ENCODE measurements at regions not wholly inside any gene's neighbourhood (a gene's known extent, or its start where the extent isn't known, plus 50 kb on each side); places are given as distances from the start of the nearest gene placed in this dataset.
"Not testable (repeated sequence)": the region's sequence is repeated elsewhere in the genome, so short reads cannot be mapped to it uniquely, and the experiment has no call there.

- TF ChIP-seq, protein P1, sequence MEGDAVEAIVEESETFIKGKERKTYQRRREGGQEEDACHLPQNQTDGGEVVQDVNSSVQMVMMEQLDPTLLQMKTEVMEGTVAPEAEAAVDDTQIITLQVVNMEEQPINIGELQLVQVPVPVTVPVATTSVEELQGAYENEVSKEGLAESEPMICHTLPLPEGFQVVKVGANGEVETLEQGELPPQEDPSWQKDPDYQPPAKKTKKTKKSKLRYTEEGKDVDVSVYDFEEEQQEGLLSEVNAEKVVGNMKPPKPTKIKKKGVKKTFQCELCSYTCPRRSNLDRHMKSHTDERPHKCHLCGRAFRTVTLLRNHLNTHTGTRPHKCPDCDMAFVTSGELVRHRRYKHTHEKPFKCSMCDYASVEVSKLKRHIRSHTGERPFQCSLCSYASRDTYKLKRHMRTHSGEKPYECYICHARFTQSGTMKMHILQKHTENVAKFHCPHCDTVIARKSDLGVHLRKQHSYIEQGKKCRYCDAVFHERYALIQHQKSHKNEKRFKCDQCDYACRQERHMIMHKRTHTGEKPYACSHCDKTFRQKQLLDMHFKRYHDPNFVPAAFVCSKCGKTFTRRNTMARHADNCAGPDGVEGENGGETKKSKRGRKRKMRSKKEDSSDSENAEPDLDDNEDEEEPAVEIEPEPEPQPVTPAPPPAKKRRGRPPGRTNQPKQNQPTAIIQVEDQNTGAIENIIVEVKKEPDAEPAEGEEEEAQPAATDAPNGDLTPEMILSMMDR (IDR thresholded peaks at IDR 0.05; ENCODE audit: borderline replicate concordance): no peak
- no peak overlapping the region for H3K27ac ChIP-seq (replicated peaks)
- intact Hi-C loops (cut with micrococcal nuclease): no loop called here
- H3K27me3 ChIP-seq (ENCODE audit: low read depth): no peaks in the 10 kb centered on the region
- no peak overlapping the region for H3K4me3 ChIP-seq
- no peaks in the 10 kb centered on the region for H3K4me1 ChIP-seq
- DNase-seq: no peak
- no peaks in the 10 kb centered on the region for H3K36me3 ChIP-seq
- H3K9me3 ChIP-seq (replicated peaks): peaks cover 21% of the 10 kb centered on the region
Measured at GRCh38 chr3:109687626-109688025, 350.3 kb upstream of the DPPA4 start.

DNA sequence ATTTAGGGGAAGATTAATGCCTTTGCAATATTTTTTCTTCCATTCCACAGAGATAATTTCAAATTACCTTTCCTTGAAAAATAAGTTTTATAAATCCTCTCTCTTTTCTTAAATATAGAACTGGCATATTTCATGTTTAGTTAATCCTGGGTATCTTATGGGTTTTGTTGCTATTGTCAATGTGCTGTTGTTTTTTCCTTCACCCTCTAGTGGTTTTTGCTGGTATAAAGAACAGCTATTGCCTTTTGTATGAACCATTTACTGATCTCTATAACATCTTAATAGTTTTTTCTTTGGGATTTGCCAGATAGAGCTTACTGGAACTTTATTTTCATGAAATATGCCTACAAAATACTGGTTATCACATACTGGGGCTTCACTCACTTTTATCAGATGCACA, 359.6 kb upstream of the DPPA4 start:
- Histone ChIP-seq H3K27me3 (ENCODE audit: low read depth) (no peaks in the 10 kb centered on the region), H3K27ac (replicated peaks) (no peak overlapping the region), H3K36me3 (no peaks in the 10 kb centered on the region), H3K4me1 (no peaks in the 10 kb centered on the region), H3K9me3 (replicated peaks) (peaks cover 34% of the 10 kb centered on the region), H3K4me3 (no peak overlapping the region)
- no peak for DNase-seq
- TF ChIP-seq, protein P1 (IDR thresholded peaks at IDR 0.05; ENCODE audit: borderline replicate concordance): no peak
- intact Hi-C loops (cut with micrococcal nuclease): no loop called here

DNA sequence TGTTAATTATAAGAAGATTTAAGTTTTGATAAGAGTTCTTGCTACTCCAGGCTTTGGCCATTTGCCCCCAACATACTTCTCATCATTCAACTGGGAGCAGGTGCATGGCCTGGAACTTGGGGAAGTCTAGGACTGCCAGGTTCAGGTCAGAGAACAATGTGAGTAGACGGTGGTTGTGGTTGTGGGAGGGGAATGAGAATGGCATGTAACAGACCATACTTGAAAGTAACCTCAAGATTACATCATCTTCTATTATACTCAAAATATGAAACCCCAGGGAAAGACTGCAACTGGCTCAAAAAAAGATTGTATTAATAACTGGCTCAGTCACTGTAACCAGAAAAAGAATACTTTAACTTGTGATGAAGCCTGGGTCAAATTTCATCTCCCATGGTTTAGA, 364.9 kb upstream of the DPPA4 start:
- Histone ChIP-seq H3K9me3 (replicated peaks) (peaks cover 6% of the 10 kb centered on the region), H3K4me3 (no peak overlapping the region), H3K27ac (replicated peaks) (no peak overlapping the region), H3K4me1 (no peaks in the 10 kb centered on the region), H3K27me3 (ENCODE audit: low read depth) (no peaks in the 10 kb centered on the region), H3K36me3 (no peaks in the 10 kb centered on the region)
- DNase-seq: no peak
- TF ChIP-seq, protein P1 (IDR thresholded peaks at IDR 0.05; ENCODE audit: borderline replicate concordance): no peak
- intact Hi-C loops (cut with micrococcal nuclease): no loop called here

GRCh38 chr3:109702976-109703375, 365.6 kb upstream of the DPPA4 start:
- Histone ChIP-seq H3K27ac (replicated peaks) (no peak overlapping the region), H3K27me3 (ENCODE audit: low read depth) (no peaks in the 10 kb centered on the region), H3K4me1 (no peaks in the 10 kb centered on the region), H3K36me3 (no peaks in the 10 kb centered on the region), H3K9me3 (replicated peaks) (peaks cover 6% of the 10 kb centered on the region), H3K4me3 (no peak overlapping the region)
- DNase-seq: no peak
- intact Hi-C loops (cut with micrococcal nuclease): no loop called here
- TF ChIP-seq, protein P1 (IDR thresholded peaks at IDR 0.05; ENCODE audit: borderline replicate concordance): no peak

DNA sequence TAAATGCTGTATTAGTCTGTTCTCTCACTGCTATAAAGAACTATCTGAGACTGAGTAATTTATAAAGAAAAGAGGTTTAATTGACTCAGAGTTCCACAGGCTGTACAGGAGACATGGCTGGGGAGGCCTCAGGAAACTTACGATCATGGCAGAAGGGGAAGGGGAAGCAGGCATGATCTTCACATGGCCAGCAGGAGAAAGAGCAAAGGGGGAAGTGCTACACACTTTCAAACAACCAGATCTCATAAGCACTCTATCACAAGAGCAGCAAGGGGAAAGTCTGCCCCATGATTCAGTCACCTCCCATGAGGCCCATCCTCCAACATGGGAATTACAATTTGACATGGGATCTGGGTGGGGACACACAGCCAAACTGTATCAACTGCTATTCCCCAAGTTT, 367.8 kb upstream of the DPPA4 start:
- H3K36me3 ChIP-seq; H3K4me3 ChIP-seq; H3K9me3 ChIP-seq (replicated peaks); H3K4me1 ChIP-seq; H3K27ac ChIP-seq (replicated peaks); intact Hi-C loops (cut with micrococcal nuclease); DNase-seq; H3K27me3 ChIP-seq (ENCODE audit: low read depth): not testable (repeated sequence)

DNA sequence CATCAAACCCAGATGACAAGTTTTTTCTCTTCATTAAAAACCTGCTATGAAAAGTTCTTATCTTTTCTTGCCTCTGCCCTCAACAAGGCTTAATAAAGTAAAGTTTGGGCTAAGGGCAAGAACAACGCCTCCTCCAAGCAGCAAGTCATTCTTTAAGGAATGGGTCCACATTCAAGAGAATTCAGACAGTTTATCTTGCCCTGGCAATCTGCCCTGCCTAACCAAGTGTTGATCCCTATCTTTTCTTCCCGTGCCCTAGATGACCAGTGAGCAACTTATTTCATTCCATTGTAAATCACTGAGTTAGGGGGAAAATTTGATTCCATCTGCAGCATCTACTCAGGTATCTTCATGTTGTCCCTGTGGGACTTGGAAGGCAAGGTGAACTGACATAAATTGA, 370.3 kb upstream of the DPPA4 start:
- no peaks in the 10 kb centered on the region for H3K36me3 ChIP-seq
- no peak for DNase-seq
- no peaks in the 10 kb centered on the region for H3K4me1 ChIP-seq
- no peaks in the 10 kb centered on the region for H3K27me3 ChIP-seq (ENCODE audit: low read depth)
- TF ChIP-seq, protein P1 (IDR thresholded peaks at IDR 0.05; ENCODE audit: borderline replicate concordance): no peak
- peaks cover 19% of the 10 kb centered on the region for H3K9me3 ChIP-seq (replicated peaks)
- no peak overlapping the region for H3K27ac ChIP-seq (replicated peaks)
- intact Hi-C loops (cut with micrococcal nuclease): no loop called here
- no peak overlapping the region for H3K4me3 ChIP-seq
